A549 (cell line): ENCODE measurements at regions not wholly inside any gene's neighbourhood (a gene's known extent, or its start where the extent isn't known, plus 50 kb on each side); places are given as distances from the start of the nearest gene placed in this dataset.

Experiments used
- ATAC-seq, 2 experiments: fragments of 200-7000 bp in 1 of 2; fragments of >200 bp in 1 of 2; cut with Nextera tagmentation in 1 of 2; cut with Tn5 transposase in 1 of 2; 3 replicates each; pipeline versions ENCODE4 v1.8.0 to v1.9.1; 2018 to 2020; ENCODE audit warnings: mild to moderate bottlenecking in 1 of 2, moderate library complexity in 1 of 2
- CTCF ChIA-PET: fragments of 300-600 bp; sonication (Branson Sonifier 250); formaldehyde crosslinking; extraction: SDS; loops from one replicate; lab custom pipeline; 2021; ENCODE audit warnings: antibody characterized with exemption, inconsistent platforms; lab: Yijun Ruan, JAX
- POLR2A ChIA-PET: fragments of 350-600 bp; formaldehyde crosslinking; extraction: SDS; loops from one replicate; lab custom pipeline; 2021; ENCODE audit warnings: antibody characterized with exemption, inconsistent platforms; lab: Yijun Ruan, JAX
- DNase-seq, 2 experiments: peaks; one replicate each; pipeline versions ENCODE4 v3.0.0 to v3.0.0-alpha.2; 2011 to 2016; ENCODE audit warnings: low read depth in 1 of 2, low spot score in 1 of 2
- FAIRE-seq: peaks from 2 replicates; lab custom pipeline; 2011; peaks lifted over from hg19 to GRCh38; lab: Jason Lieb, UNC
- H3K27ac ChIP-seq, 2 experiments: fragments of >200 bp; sonication (Bioruptor Twin); formaldehyde crosslinking; 3 replicates each; pipeline ENCODE4 v1.5.1; 2016 to 2017
- H3K4me1 ChIP-seq: fragments of >200 bp; sonication (Bioruptor Twin); formaldehyde crosslinking; 3 replicates; pipeline ENCODE4 v1.6.1; 2016
- H3K4me2 ChIP-seq: fragments of >200 bp; sonication (Bioruptor Twin); formaldehyde crosslinking; 3 replicates; pipeline ENCODE4 v1.6.1; 2016
- H3K4me3 ChIP-seq: fragments of >200 bp; sonication (Bioruptor Twin); formaldehyde crosslinking; 3 replicates; pipeline ENCODE4 v1.5.1; 2016
- H3K9me3 ChIP-seq: fragments of >200 bp; sonication (Bioruptor Twin); formaldehyde crosslinking; 3 replicates; pipeline ENCODE4 v1.6.1; 2016
- BCL3 ChIP-seq: fragments of >200 bp; sonication (Bioruptor Twin); formaldehyde crosslinking; IDR thresholded peaks from 3 replicates; pipeline ENCODE4 v1.6.1; 2016
- CHD4 ChIP-seq: fragments of 200-600 bp; sonication (generic); IDR thresholded peaks from 2 replicates; pipeline ENCODE4 v1.6.1; 2016; ENCODE audit warnings: antibody characterized with exemption, mild to moderate bottlenecking, borderline replicate concordance
- CTCF ChIP-seq: fragments of >200 bp; sonication (Bioruptor Twin); formaldehyde crosslinking; IDR thresholded peaks from 3 replicates; pipeline ENCODE4 v1.5.1; 2016
- EP300 ChIP-seq, 2 experiments: fragments of >200 bp; sonication (Bioruptor Twin); formaldehyde crosslinking; IDR thresholded peaks; 2 replicates in 1 of 2; 3 replicates in 1 of 2; pipeline ENCODE4 v1.6.1; 2016 to 2017
- FOSB ChIP-seq: fragments of 250-450 bp; sonication (Bioruptor Pico); IDR thresholded peaks from 2 replicates; pipeline ENCODE4 v1.5.0; 2020; ENCODE audit warnings: mild to moderate bottlenecking, moderate library complexity
- GATA3 ChIP-seq: IDR thresholded peaks from 2 replicates; pipeline ENCODE4 v1.6.1; 2012; ENCODE audit warnings: borderline replicate concordance
- HES2 ChIP-seq: fragments of >200 bp; sonication (Bioruptor Twin); formaldehyde crosslinking; IDR thresholded peaks from 2 replicates; pipeline ENCODE4 v1.6.1; 2016
- HMGXB4 ChIP-seq: fragments of 250-450 bp; sonication (Bioruptor Pico); IDR thresholded peaks from 2 replicates; pipeline ENCODE4 v1.5.0; 2021; ENCODE audit warnings: mild to moderate bottlenecking, moderate library complexity, borderline replicate concordance
- MAFK ChIP-seq: fragments of 450-650 bp; IDR thresholded peaks from 2 replicates; pipeline ENCODE4 v1.6.1; 2014; ENCODE audit not compliant: partially characterized antibody
- NR3C1 ChIP-seq: fragments of >200 bp; sonication (Bioruptor Twin); formaldehyde crosslinking; IDR thresholded peaks from 3 replicates; pipeline ENCODE4 v1.6.1; 2017
- PBX3 ChIP-seq: IDR thresholded peaks from 2 replicates; pipeline ENCODE4 v1.6.1; 2012
- RAD21 ChIP-seq, 2 experiments: fragments of >200 bp in 1 of 2; sonication (Bioruptor Twin) in 1 of 2; formaldehyde crosslinking in 1 of 2; IDR thresholded peaks in 1 of 2; conservative IDR thresholded peaks in 1 of 2; 2 replicates in 1 of 2; 3 replicates in 1 of 2; pipeline ENCODE4 v1.6.1; 2012 to 2018; ENCODE audit warnings: inconsistent platforms in 1 of 2
- REST ChIP-seq: fragments of 200-600 bp; sonication (generic); IDR thresholded peaks from 2 replicates; pipeline ENCODE4 v1.6.1; 2016; ENCODE audit warnings: antibody characterized with exemption, mild to moderate bottlenecking, moderate library complexity
- SMC3 ChIP-seq: fragments of >200 bp; sonication (Bioruptor Twin); formaldehyde crosslinking; IDR thresholded peaks from 3 replicates; pipeline ENCODE4 v1.6.1; 2018; ENCODE audit warnings: inconsistent platforms
- ZC3H11A ChIP-seq: fragments of 450-650 bp; IDR thresholded peaks from 2 replicates; pipeline ENCODE4 v1.6.1; 2014; ENCODE audit warnings: antibody characterized with exemption, mild to moderate bottlenecking
- ZSCAN20 ChIP-seq: fragments of 250-450 bp; sonication (Bioruptor Pico); IDR thresholded peaks from 2 replicates; pipeline ENCODE4 v1.8.0; 2022; ENCODE audit warnings: mild to moderate bottlenecking, moderate library complexity
- WGBS: methylation state at CpG from one replicate; pipeline ENCODE4 v1.1.6; 2017; ENCODE audit errors: missing lambda C conversion rate; 5-methylcytosine and 5-hydroxymethylcytosine counted together

GRCh38 chr12:19992311-19992710 is 376.0 kb upstream of the PDE3A start:
- WGBS, result 34% methylated on average over 2 of the region's 2 CpGs
- Histone ChIP-seq H3K4me2 (peak overlapping the region; percentile 21; the same call in 1 of the 3 replicates), H3K9me3 (no peaks in the 10 kb centered on the region)
- DNase-seq, result peak in 1 of 2 experiments; percentile 61
- no peak for FAIRE-seq
- ATAC-seq, result peak in 1 of 2 experiments; percentile 60; a peak in 3 of 6 replicates
- ChIA-PET CTCF (no interaction called here), POLR2A (no interaction called here)
- TF ChIP-seq HMGXB4 (CRISPR knock-in tag) (no peak), MAFK (peak; percentile 70), REST (no peak), BCL3 (no peak), GATA3 (no peak), PBX3 (no peak)
- TF ChIP-seq, all 56 proteins: peak for 1
- peaks cover 28% of the 10 kb centered on the region for H3K4me1 ChIP-seq
- peak overlapping the region; percentile 27 to 73; a peak in 5 of 6 replicates for H3K27ac ChIP-seq
- no peak overlapping the region for H3K4me3 ChIP-seq

- ChIA-PET CTCF (no interaction called here), POLR2A (no interaction called here)
- no peak for FAIRE-seq
- Histone ChIP-seq H3K4me2 (no peak overlapping the region), H3K27ac (no peak overlapping the region), H3K9me3 (no peaks in the 10 kb centered on the region), H3K4me3 (no peak overlapping the region), H3K4me1 (peaks cover 37% of the 10 kb centered on the region)
- ATAC-seq, result no peak
- DNase-seq, result no peak
- TF ChIP-seq NR3C1 (no peak), CHD4 (no peak), ZSCAN20 (CRISPR knock-in tag) (no peak), ZC3H11A (no peak), CTCF (peak; percentile 26; the same call in 2 of the 3 replicates), FOSB (no peak), HES2 (no peak), EP300 (IDR thresholded peaks at IDR 0.05) (no peak), RAD21 (conservative IDR thresholded peaks at IDR 0.05 in 1 of 2, IDR thresholded peaks at IDR 0.05 in 1 of 2) (peak; percentile 39 to 47), SMC3 (0 out of 3 replicates have a peak, but pooled peaks have one; percentile 18)
Observed at GRCh38 chr12:19994968-19995367, 373.4 kb upstream of the PDE3A start.
